Mucosa of descending colon (tissue), 3 donors: ENCODE measurements at regions not wholly inside any gene's neighbourhood (a gene's known extent, or its start where the extent isn't known, plus 50 kb on each side); places are given as distances from the start of the nearest gene placed in this dataset.

Experiments
- ATAC-seq: fragments of 200-7000 bp; cut with Tn5 transposase; one replicate; pipeline ENCODE4 v1.9.1; 2020; ENCODE audit warnings: mild to moderate bottlenecking, moderate library complexity
- DNase-seq, 3 donors: peaks; one replicate each; pipeline ENCODE4 v3.0.0-alpha.2; 2020
- H3K36me3 ChIP-seq: fragments of 200-600 bp; one replicate; pipeline ENCODE4 v1.8.0; 2021; ENCODE audit warnings: low read depth, mild to moderate bottlenecking
- H3K4me1 ChIP-seq: fragments of 200-600 bp; one replicate; pipeline ENCODE4 v1.8.0; 2021; ENCODE audit warnings: low read depth, mild to moderate bottlenecking
- H3K4me3 ChIP-seq: fragments of 200-600 bp; one replicate; pipeline ENCODE4 v1.8.0; 2021; ENCODE audit warnings: mild to moderate bottlenecking
- H3K9me3 ChIP-seq: fragments of 200-600 bp; one replicate; pipeline ENCODE4 v1.8.0; 2021; ENCODE audit warnings: mild to moderate bottlenecking
- CTCF ChIP-seq: fragments of 200-600 bp; IDR thresholded peaks from one replicate; pipeline ENCODE4 v1.8.0; 2022; ENCODE audit warnings: antibody characterized with exemption, mild to moderate bottlenecking
- intact Hi-C, 2 donors: fragments of 100-400 bp; cut with DNase I in 1 of 2; cut with micrococcal nuclease in 1 of 2; formaldehyde crosslinking; loops; one replicate each; pipeline versions ENCODE4 v1.11.0 to v1.11.1; 2022; cut with DNase I, micrococcal nuclease
- donor health status: DM: no; HTN: no; CAD: no; lungs with moderate emphysema.
- donor health status: DM: no; HTN: no; CAD: no.
- donor health status: DM: no; HTN: yes; CAD: no.

GRCh38 chr1:243944429-243945160, 94.6 kb upstream of the AKT3 start:
- DNase-seq: no peak

GRCh38 chr1:243943671-243944428, 93.8 kb upstream of the AKT3 start:
- DNase-seq (no peak), ATAC-seq (peak; percentile 52)
- H3K36me3 ChIP-seq: no peaks in the 10 kb centered on the region
- H3K4me3 ChIP-seq: no peak overlapping the region
- no peaks in the 10 kb centered on the region for H3K4me1 ChIP-seq
- no peaks in the 10 kb centered on the region for H3K9me3 ChIP-seq
- intact Hi-C loops: no loop called here
- TF ChIP-seq CTCF: no peak

More at GRCh38 chr1:243944429-243945160, 94.6 kb upstream of the AKT3 start:
- intact Hi-C loops: no loop called here
- ATAC-seq: peak; percentile 18
- no peak for TF ChIP-seq CTCF
- no peaks in the 10 kb centered on the region for H3K36me3 ChIP-seq
- H3K4me1 ChIP-seq: no peaks in the 10 kb centered on the region
- no peak overlapping the region for H3K4me3 ChIP-seq
- H3K9me3 ChIP-seq: no peaks in the 10 kb centered on the region

GRCh38 chr1:243942196-243943150, 92.4 kb upstream of the AKT3 start:
- DNase-seq (no peak), ATAC-seq (no peak)
- TF ChIP-seq CTCF: no peak
- Histone ChIP-seq H3K9me3 (no peaks in the 10 kb centered on the region), H3K4me3 (no peak overlapping the region), H3K36me3 (no peaks in the 10 kb centered on the region), H3K4me1 (no peaks in the 10 kb centered on the region)
- intact Hi-C loops: no loop called here

GRCh38 chr1:243940451-243940850, 90.4 kb upstream of the AKT3 start:
- no peak for TF ChIP-seq CTCF
- Histone ChIP-seq H3K9me3 (no peaks in the 10 kb centered on the region), H3K36me3 (no peaks in the 10 kb centered on the region), H3K4me1 (no peaks in the 10 kb centered on the region), H3K4me3 (no peak overlapping the region)
- intact Hi-C loops: no loop called here
- ATAC-seq (no peak), DNase-seq (no peak)

GRCh38 chr1:243939167-243939848, 89.3 kb upstream of the AKT3 start:
- TF ChIP-seq CTCF: no peak
- Histone ChIP-seq H3K36me3 (no peaks in the 10 kb centered on the region), H3K9me3 (no peaks in the 10 kb centered on the region), H3K4me1 (no peaks in the 10 kb centered on the region), H3K4me3 (no peak overlapping the region)
- no peak for ATAC-seq
- no peak for DNase-seq
- intact Hi-C loops: no loop called here
